ENCODE measurements at regions not wholly inside any gene's neighbourhood (a gene's known extent, or its start where the extent isn't known, plus 50 kb on each side); places are given as distances from the start of the nearest gene placed in this dataset.

DNA sequence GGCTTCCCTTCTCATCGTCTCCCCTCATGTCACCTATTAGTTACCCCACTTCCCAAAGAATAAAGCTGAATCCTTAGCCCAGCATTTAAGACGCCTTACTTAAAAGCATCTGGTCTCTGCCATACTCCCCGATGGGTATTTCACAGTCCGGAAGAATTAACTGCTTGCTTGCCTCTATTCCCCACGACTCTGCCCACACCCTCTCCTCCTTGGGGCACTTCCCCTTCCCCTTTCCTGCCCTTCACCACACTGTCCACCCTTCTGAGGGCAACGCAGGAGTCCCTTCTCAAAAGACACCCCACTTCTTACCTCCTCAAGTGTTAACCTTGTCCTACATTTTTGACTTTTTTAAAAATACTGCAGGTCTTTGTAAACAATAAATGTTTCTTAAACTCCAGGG is 60.1 kb upstream of the RMP24 start:
- no peaks in the 10 kb centered on the region for H3K9me3 ChIP-seq (replicated peaks; ENCODE audit: control insufficient read depth, insufficient read depth, low read length)
- no peaks in the 10 kb centered on the region for H3K9me1 ChIP-seq (replicated peaks; ENCODE audit: control insufficient read depth, extremely low read depth, insufficient read depth, low read length)
- H3K9ac ChIP-seq (replicated peaks; ENCODE audit: extremely low read depth, insufficient read depth, low read length): no peak overlapping the region
- ChIA-PET CTCF (no interaction called here), POLR2A (no interaction called here)
- no peak for DNase-seq (ENCODE audit: low read depth, low spot score)
- no peak overlapping the region for H3K27ac ChIP-seq (ENCODE audit: insufficient read depth, low read depth, low read length)
- no peaks in the 10 kb centered on the region for H4K20me1 ChIP-seq (replicated peaks; ENCODE audit: control insufficient read depth, extremely low read depth, insufficient read depth, low read length)
- H3K79me2 ChIP-seq (ENCODE audit: control insufficient read depth, insufficient read depth, low read length): no peaks in the 10 kb centered on the region
- TF ChIP-seq EZH2 (IDR thresholded peaks at IDR 0.05; ENCODE audit: borderline replicate concordance, low read depth, low read length, severe bottlenecking) (no peak), GATA2 (IDR thresholded peaks at IDR 0.05; ENCODE audit: insufficient read depth, insufficient read length, low read depth, low read length) (no peak), FOS (IDR thresholded peaks at IDR 0.05; ENCODE audit: borderline replicate concordance, insufficient read depth, low read length) (no peak), MYC (IDR thresholded peaks at IDR 0.05; ENCODE audit: low read depth, low read length) (no peak), POLR2A (IDR thresholded peaks at IDR 0.05; ENCODE audit: low read depth, low read length) (no peak), CTCF (IDR thresholded peaks at IDR 0.05; ENCODE audit: extremely low read depth in 1 of 2, insufficient read depth in 1 of 2, low read depth in 1 of 2, low read length in 2 of 2) (no peak), JUN (IDR thresholded peaks at IDR 0.05; ENCODE audit: borderline replicate concordance, insufficient read depth, insufficient read length, low read depth) (no peak), POLR2AphosphoS5 (IDR thresholded peaks at IDR 0.05; ENCODE audit: insufficient read depth, low read depth, low read length) (no peak)
- TF ChIP-seq, protein P1, sequence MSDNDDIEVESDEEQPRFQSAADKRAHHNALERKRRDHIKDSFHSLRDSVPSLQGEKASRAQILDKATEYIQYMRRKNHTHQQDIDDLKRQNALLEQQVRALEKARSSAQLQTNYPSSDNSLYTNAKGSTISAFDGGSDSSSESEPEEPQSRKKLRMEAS (IDR thresholded peaks at IDR 0.05; ENCODE audit: insufficient read depth, insufficient read length): no peak
- no peak overlapping the region for H3K4me2 ChIP-seq (ENCODE audit: insufficient read depth, low read length)
- H3K36me3 ChIP-seq (ENCODE audit: control insufficient read depth in 2 of 2, extremely low read depth in 1 of 2, insufficient read depth in 2 of 2, low read length in 2 of 2): no peaks in the 10 kb centered on the region
- no peaks in the 10 kb centered on the region for H3K4me1 ChIP-seq (ENCODE audit: control insufficient read depth, extremely low read depth, insufficient read depth, low read length)
- no TSS peak for BruUV-seq (replicated peaks)
- no peak overlapping the region for H3K4me3 ChIP-seq (replicated peaks in 1 of 3; ENCODE audit: insufficient read depth in 1 of 3, low read depth in 1 of 3, low read length in 3 of 3)
- H3K27me3 ChIP-seq (ENCODE audit: control insufficient read depth in 2 of 2, insufficient read depth in 2 of 2, low read length in 2 of 2): peaks cover 13 to 14% of the 10 kb centered on the region in 2 experiments
- no peak for FAIRE-seq
- H2AFZ ChIP-seq (ENCODE audit: low read depth, low read length): no peak overlapping the region
- dilution Hi-C loops (cut with MboI; ENCODE audit: extremely low pct_ligation_motif_present, low sequenced_read_pairs): no loop called here
- intact Hi-C loops (cut with micrococcal nuclease): no loop called here

Data from endothelial cell of umbilical vein (primary cell).